ENCODE measurements at regions not wholly inside any gene's neighbourhood (a gene's known extent, or its start where the extent isn't known, plus 50 kb on each side); places are given as distances from the start of the nearest gene placed in this dataset.
A peak's percentile ranks its signal among the peaks of the same experiment; 100 is the strongest.

DNA sequence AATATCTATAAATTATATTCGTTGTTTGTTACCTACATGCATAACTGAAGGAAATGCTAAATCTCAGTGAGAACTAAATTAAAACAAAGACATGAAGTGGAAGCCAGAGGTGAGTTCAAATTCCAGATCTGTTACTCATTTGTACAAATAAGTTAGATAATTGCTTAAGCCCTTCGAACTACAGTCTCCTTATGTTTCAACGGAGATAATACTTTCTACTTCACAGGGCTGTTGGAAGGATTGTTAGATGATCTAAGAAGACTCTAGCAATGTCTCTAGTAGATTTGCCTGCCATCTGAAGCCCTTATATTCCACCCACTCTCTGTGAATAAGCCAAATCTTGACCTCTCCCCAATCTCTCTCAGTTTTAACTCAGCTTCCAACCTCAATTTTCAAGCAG, 125.8 kb downstream of the P2RY1 start:
- Histone ChIP-seq H3K4me1 (peaks cover 0 to 33% (median 0%) of the 10 kb centered on the region in 3 donors), H3K27me3 (no peaks in the 10 kb centered on the region), H3K4me3 (no peak overlapping the region), H3K27ac (no peak overlapping the region), H3K9me3 (no peaks in the 10 kb centered on the region), H3K36me3 (no peaks in the 10 kb centered on the region)
- intact Hi-C loops (cut with DNase I) = no loop called here
- no peak for DNase-seq
- WGBS, 2 donors = 48 to 51% methylated on average over 3 of the region's 3 CpGs
- TF ChIP-seq, protein P1, sequence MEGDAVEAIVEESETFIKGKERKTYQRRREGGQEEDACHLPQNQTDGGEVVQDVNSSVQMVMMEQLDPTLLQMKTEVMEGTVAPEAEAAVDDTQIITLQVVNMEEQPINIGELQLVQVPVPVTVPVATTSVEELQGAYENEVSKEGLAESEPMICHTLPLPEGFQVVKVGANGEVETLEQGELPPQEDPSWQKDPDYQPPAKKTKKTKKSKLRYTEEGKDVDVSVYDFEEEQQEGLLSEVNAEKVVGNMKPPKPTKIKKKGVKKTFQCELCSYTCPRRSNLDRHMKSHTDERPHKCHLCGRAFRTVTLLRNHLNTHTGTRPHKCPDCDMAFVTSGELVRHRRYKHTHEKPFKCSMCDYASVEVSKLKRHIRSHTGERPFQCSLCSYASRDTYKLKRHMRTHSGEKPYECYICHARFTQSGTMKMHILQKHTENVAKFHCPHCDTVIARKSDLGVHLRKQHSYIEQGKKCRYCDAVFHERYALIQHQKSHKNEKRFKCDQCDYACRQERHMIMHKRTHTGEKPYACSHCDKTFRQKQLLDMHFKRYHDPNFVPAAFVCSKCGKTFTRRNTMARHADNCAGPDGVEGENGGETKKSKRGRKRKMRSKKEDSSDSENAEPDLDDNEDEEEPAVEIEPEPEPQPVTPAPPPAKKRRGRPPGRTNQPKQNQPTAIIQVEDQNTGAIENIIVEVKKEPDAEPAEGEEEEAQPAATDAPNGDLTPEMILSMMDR (IDR thresholded peaks at IDR 0.05) = no peak
- no peak for TF ChIP-seq POLR2A (IDR thresholded peaks at IDR 0.05)

- no peaks in the 10 kb centered on the region for H3K9me3 ChIP-seq
- no peak for DNase-seq
- no peaks in the 10 kb centered on the region for H3K27me3 ChIP-seq
- 28 to 42% methylated on average over 2 of the region's 2 CpGs for WGBS, 2 donors
- H3K4me1 ChIP-seq = peaks cover 0 to 33% (median 0%) of the 10 kb centered on the region in 3 donors
- H3K4me3 ChIP-seq = no peak overlapping the region
- intact Hi-C loops (cut with DNase I) = no loop called here
- TF ChIP-seq POLR2A (IDR thresholded peaks at IDR 0.05) = no peak
- TF ChIP-seq, protein P1 (IDR thresholded peaks at IDR 0.05) = peak in 5 of 6 experiments; percentile 19 to 72 (median 46)
- H3K36me3 ChIP-seq = no peaks in the 10 kb centered on the region
- H3K27ac ChIP-seq = no peak overlapping the region
Measured at GRCh38 chr3:152961323-152961722, 126.4 kb downstream of the P2RY1 start.

DNA sequence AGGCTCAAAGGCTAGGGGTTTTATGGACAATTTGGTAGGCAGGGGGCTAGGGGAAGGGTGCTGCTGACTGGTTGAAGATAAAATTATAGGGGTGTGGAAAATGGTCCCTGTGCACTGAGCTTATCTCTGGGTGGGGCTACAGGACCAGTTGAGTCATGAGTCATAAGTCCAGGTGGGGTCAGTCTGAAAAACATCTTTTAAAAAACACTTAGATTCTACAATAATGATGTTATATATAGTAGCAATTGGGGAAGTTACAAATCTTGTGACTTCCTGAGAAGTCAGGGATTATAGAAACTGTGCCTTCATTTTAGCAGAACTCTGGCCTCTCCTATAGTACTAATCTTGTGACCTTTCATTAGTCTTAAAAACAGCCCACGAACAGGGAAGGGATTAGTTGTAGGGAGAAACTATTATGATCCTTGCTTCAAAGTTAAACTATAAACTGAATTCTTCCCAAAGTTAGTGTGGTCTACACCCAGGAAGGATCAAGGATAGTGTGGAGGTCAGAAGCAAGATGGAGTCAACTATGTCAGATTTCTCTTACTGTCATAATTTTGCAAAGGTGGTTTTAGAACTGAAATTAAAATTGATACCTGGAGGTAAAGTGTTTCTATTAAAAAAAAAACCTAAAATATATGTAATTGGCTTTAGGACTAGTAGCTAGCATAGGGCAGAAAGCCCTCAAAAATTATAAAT, 130.1 kb downstream of the P2RY1 start:
- 40 to 100% methylated on average over 1 of the region's 1 CpG for WGBS, 2 donors
- H3K4me1 ChIP-seq = peaks cover 4 to 47% (median 6%) of the 10 kb centered on the region in 3 donors
- peaks cover 0 to 4% (median 0%) of the 10 kb centered on the region in 3 donors for H3K9me3 ChIP-seq
- H3K27me3 ChIP-seq = no peaks in the 10 kb centered on the region
- TF ChIP-seq POLR2A (IDR thresholded peaks at IDR 0.05) = no peak
- TF ChIP-seq, protein P1 (IDR thresholded peaks at IDR 0.05) = no peak
- no peak overlapping the region for H3K27ac ChIP-seq
- no peak overlapping the region for H3K4me3 ChIP-seq
- H3K36me3 ChIP-seq = no peaks in the 10 kb centered on the region
- no peak for DNase-seq
- intact Hi-C loops (cut with DNase I) = no loop called here

GRCh38 chr3:152968388-152969024, 133.6 kb downstream of the P2RY1 start:
- no peak for TF ChIP-seq POLR2A (IDR thresholded peaks at IDR 0.05)
- TF ChIP-seq, protein P1 (IDR thresholded peaks at IDR 0.05) = no peak
- WGBS, 2 donors = 20 to 24% methylated on average over 3 of the region's 3 CpGs
- DNase-seq = no peak
- Histone ChIP-seq H3K4me3 (no peak overlapping the region), H3K27me3 (no peaks in the 10 kb centered on the region), H3K4me1 (peaks cover 4 to 35% (median 6%) of the 10 kb centered on the region in 3 donors), H3K36me3 (no peaks in the 10 kb centered on the region), H3K9me3 (peaks cover 0 to 4% (median 0%) of the 10 kb centered on the region in 3 donors), H3K27ac (peak overlapping the region in 3 of 4 donors; percentile 18 to 58 (median 53))
- intact Hi-C loops (cut with DNase I) = no loop called here

DNA sequence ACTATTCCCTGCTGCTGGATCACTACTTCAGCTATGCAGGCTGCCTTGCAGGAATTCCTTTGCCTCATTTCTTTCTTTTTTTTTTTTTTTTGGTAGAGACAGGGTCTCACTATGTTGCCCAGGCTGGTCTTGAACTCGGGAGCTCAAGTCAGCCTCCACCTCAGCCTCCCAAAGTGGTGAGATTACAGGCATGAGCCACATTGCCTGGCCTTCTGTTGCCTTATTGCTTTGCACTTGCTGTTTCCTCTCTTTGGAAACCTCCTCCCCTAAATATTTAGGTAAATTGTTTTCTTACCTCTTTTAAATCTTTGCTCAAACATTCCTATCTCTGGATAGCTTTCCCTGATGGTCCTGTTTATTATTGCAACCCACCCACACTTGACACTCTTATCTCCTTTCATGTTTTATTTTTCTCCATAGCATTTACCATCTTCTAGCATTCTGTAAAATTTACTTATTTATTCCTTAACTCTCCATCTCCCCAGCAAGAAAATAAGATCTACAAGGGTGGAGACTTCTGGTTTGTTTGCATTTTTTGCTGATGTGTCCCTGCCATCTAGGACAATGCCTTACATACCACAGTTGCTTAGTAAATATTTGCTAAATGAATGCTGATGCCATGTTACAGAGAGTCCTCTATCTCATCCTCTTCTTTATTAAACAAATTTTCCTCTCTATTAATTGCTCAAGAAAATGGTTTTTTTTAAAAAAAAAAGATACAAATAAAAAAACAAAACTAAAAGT, 134.8 kb downstream of the P2RY1 start:
- Histone ChIP-seq H3K27ac (no peak overlapping the region), H3K4me3 (no peak overlapping the region), H3K4me1 (peaks cover 4 to 34% (median 6%) of the 10 kb centered on the region in 3 donors), H3K36me3 (no peaks in the 10 kb centered on the region), H3K9me3 (peaks cover 0 to 4% (median 0%) of the 10 kb centered on the region in 3 donors), H3K27me3 (no peaks in the 10 kb centered on the region)
- intact Hi-C loops (cut with DNase I) = no loop called here
- 80% methylated on average over 1 of the region's 1 CpG; no CpG with 5 or more reads in 1 of the 2 donors for WGBS, 2 donors
- DNase-seq = no peak
- TF ChIP-seq, protein P1 (IDR thresholded peaks at IDR 0.05) = no peak
- TF ChIP-seq POLR2A (IDR thresholded peaks at IDR 0.05) = no peak
